HG03342 (cell line): ENCODE measurements at regions not wholly inside any gene's neighbourhood (a gene's known extent, or its start where the extent isn't known, plus 50 kb on each side); places are given as distances from the start of the nearest gene placed in this dataset.

Experiments used
- ATAC-seq: cut with Tn5 transposase; IDR thresholded peaks from one replicate; pipeline ENCODE4 v1.9.1; 2021; ENCODE audit warnings: mild to moderate bottlenecking, moderate library complexity; ENCODE audit not compliant: unreplicated experiment

GRCh38 chr10:131424836-131425491 is 113.4 kb upstream of the TCERG1L start:
- no peak for ATAC-seq

- ATAC-seq: no peak
Measured at GRCh38 chr10:131425752-131426533, 114.4 kb upstream of the TCERG1L start.

- ATAC-seq: no peak
Measured at GRCh38 chr10:131426534-131426898, 115.0 kb upstream of the TCERG1L start.

GRCh38 chr10:131427281-131427680 is 115.8 kb upstream of the TCERG1L start:
- ATAC-seq: no peak

GRCh38 chr10:131427901-131428300 is 116.4 kb upstream of the TCERG1L start:
- no peak for ATAC-seq

- no peak for ATAC-seq
Measured at GRCh38 chr10:131429141-131429540, 117.6 kb upstream of the TCERG1L start.

GRCh38 chr10:131429942-131430341 is 118.4 kb upstream of the TCERG1L start:
- no peak for ATAC-seq

- ATAC-seq: no peak
Measured at GRCh38 chr10:131430716-131431412, 119.3 kb upstream of the TCERG1L start.

- no peak for ATAC-seq
Measured at GRCh38 chr10:131431533-131431932, 120.0 kb upstream of the TCERG1L start.

- ATAC-seq: no peak
Measured at GRCh38 chr10:131431978-131432690, 120.6 kb upstream of the TCERG1L start.

GRCh38 chr10:131433568-131433967 is 122.0 kb upstream of the TCERG1L start:
- no peak for ATAC-seq

GRCh38 chr10:131435232-131435631 is 123.7 kb upstream of the TCERG1L start:
- no peak for ATAC-seq

GRCh38 chr10:131435760-131436457 is 124.4 kb upstream of the TCERG1L start:
- no peak for ATAC-seq

GRCh38 chr10:131436458-131436857 is 124.9 kb upstream of the TCERG1L start:
- ATAC-seq: no peak

- no peak for ATAC-seq
Measured at GRCh38 chr10:131437556-131438475, 126.3 kb upstream of the TCERG1L start.

GRCh38 chr10:131438665-131439064 is 127.1 kb upstream of the TCERG1L start:
- ATAC-seq: no peak

GRCh38 chr10:131439705-131440104 is 128.2 kb upstream of the TCERG1L start:
- no peak for ATAC-seq

- no peak for ATAC-seq
Measured at GRCh38 chr10:131440405-131441360, 129.2 kb upstream of the TCERG1L start.
